Amniotic epithelial cell (primary cell): ENCODE measurements at regions not wholly inside any gene's neighbourhood (a gene's known extent, or its start where the extent isn't known, plus 50 kb on each side); places are given as distances from the start of the nearest gene placed in this dataset.
"Not testable (repeated sequence)": the region's sequence is repeated elsewhere in the genome, so short reads cannot be mapped to it uniquely, and the experiment has no call there.

Source experiments
- DNase-seq: peaks from one replicate; pipeline ENCODE4 v3.0.0-alpha.2; 2010; ENCODE audit warnings: low read depth

- no peak for DNase-seq
Observed at GRCh38 chr10:30197186-30197585, 137.8 kb upstream of the JCAD start.

GRCh38 chr10:30196559-30196958 is 137.2 kb upstream of the JCAD start:
- not testable (repeated sequence) for DNase-seq

DNA sequence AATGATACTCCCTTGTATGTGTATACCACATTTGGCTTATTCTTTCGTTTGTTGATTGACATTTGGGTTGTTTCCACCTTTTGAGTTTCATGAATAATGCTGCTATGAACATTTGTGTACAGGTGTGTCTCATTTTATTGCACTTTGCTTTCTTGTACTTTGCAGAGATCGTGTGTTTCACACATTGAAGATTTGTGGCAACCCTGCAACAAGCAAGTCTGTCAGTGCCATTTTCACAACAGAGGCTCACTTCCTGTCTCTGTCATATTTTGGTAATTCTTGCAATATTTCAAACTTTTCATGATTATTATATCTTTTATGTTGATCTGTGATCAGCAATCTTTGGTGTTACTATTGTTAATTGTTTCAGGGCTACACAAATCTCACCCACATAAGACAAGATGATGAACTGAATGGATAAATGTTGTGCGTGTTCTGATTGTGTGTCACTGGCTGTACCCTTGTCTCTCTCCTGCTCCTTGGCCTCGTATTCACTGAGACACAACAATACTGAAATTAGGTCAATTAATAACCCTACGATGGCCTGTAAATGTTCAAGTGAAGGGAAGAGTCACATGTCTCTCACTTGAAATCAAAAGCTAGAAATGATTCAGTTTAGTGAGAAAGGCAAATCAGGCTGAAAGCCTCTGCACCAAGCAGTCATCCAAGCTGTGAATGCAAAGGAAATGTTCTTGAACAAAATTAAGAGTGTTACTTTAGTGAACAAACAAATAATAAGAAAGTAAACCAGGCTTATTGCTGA is 133.6 kb upstream of the JCAD start:
- DNase-seq, result no peak

DNA sequence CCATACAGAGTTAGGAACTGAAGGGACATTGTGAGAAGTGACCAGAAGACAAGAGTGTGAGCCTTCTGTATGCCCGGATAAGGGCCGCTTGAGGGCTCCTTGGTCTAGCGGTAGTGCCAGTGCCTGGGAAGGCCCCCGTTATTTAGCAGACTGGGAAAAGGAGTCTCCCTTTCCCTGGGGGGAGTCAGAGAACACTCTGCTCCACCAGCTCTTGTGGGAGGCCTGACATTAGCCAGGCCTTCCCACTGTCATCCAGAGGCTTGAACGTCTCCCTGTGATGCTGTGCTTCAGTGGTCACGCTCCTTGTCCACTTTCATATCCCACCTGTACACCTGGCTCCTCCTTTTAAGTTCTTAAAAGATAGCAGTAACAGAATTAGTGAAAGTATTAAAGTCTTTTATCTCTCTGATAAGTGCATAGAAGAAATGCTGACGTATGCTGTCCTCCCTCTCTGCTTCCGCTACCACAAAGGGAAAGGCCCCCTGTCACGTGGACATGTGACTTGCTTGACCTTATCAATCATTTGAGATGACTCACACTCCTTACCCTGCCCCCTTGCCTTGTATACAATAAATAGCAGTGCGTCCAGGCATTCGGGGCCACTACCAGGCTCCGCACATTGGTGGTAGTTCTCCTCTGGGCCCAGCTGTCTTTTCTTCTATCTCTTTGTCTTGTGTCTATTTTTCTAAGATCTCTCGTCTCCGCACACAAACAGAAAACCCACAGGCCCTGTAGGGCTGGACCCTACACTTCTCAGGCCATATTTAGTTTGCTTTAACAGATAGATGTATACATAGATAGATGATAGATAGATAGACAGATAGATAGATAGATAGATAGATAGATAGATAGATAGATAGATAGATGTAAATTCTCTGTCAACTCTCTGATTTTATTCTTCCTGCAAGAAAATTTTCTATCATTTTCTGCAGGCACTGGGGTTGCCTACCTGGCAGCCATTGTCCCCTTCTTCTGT is 131.5 kb upstream of the JCAD start:
- DNase-seq, result peak; percentile 49

GRCh38 chr10:30189238-30189580 is 129.8 kb upstream of the JCAD start:
- DNase-seq, result no peak

DNA sequence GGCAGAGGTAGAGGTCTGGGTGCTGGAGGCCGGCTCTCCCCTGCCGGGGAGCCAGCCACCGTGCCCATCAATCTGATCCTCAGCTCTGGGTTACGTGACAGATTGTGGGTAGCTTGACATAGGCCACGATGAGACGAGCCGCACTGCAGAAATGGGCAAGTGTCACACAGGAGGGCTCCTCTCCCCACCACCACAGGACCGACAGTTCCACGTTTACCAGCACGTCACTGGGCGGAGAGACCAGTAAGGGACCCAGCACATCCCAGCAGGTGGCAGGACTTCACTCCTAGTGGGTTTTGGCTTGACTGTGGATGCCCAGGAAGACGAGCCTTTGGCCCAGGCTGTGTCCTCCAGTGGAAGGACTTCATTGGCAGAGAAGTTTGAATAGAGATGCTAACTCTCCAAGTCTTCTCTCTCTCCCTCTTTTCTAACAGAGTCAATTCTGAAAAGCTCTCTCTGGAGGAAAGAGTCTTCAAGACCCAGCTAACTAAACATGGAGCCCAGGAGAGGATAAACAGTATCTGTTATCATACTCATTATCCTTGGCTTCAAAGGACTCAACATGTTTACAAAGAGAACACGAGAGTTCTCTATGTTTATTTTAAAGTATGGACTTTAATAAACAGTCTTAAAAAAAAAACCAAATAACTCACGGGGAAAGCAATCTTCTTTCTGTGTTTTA is 129.3 kb upstream of the JCAD start:
- DNase-seq, result no peak

DNA sequence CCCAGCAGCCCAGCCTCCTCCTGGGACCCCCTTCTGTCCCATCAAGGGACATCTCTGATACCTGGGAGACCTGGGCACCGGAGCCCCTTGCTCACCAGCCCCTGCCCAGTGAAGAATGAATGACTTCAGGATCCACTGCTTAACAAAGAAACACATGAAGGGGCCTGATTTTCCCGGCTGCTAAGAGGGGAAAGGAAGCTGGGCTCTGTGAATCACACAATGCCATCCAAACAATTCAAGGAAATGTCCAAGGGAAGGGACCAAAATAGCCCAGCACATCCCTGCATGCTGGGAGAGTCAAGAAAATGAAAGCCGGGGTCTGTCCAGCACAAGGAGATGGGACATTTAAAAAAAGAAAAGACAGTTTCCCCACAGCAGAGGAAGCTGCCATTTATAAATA is 128.7 kb upstream of the JCAD start:
- no peak for DNase-seq

GRCh38 chr10:30187010-30187409 is 127.6 kb upstream of the JCAD start:
- DNase-seq, result no peak

DNA sequence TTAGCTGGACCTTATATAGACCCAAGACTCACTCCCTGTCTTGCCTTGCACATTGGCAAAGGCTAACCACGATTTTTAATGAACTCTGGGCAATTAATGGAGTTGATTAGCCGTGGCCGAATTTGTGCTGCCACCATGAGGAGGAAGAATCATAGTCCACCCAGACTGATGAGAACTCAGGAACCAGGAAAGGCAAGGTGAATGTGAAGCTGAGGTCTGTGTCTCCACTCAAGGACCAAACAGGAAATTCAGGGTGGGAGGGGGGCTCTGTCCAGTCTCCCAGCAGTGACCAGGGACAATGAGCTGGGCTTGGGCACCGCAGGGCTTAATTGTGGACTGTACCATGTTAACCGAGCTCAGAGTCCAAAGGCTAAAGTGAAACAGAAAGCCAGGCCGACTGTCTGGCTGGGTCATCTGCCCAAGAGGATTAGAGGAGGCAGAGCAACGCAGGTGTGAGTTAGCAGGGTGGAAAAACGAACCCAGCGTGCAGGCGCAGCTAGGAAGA is 127.0 kb upstream of the JCAD start:
- peak; percentile 29 for DNase-seq

GRCh38 chr10:30185916-30186315 is 126.5 kb upstream of the JCAD start:
- peak; percentile 75 for DNase-seq

DNA sequence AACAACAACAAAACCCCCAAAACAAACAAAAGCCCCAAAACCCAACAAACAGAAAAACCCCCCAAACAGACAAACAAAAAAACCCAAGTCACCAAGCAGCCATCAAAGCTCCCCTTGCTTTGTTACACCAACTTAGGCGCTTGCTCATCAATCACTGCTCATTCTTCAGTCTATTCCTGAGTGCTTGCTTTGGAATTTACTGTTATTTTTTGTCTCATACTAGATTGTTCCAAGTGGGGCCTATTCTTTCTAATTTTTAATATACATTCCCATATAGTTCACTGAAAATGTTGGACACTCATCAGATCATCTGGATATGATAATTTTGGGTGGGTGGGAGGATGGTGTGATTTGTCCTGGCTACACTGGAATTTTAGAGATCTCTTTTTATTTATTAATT is 126.0 kb upstream of the JCAD start:
- DNase-seq, result no peak

DNA sequence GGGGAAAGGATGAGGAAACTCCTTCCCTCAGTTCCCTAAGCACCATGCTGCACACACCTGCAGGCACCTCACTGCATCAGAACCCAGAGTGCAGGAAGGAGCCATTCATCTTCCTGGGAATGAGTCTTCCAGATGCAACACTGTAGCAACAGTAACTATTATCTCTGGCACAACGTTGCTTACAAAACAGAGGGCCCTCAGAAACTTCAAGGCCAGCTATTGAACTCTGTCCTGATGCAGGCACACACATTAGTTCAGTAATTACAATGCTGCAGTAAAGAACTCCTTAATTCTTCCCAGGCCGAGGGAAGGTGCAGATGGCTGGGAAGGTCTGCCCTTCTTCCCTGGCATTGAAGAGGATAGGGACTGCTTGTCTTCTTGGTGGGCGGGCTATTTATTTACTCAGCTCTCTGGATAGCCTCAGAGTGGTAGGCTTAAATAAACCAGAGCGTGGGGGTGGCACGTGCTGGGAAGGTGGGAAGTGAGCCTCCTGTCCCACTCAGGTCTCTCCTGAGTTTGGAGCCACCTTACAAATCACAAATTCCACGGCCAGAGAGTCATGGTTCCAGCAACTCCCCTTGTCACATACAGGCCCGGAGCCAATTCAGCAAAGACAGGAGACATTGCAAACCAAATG is 125.1 kb upstream of the JCAD start:
- DNase-seq, result peak; percentile 43

- DNase-seq, result no peak
Observed at GRCh38 chr10:30183055-30183402, 123.6 kb upstream of the JCAD start.

DNA sequence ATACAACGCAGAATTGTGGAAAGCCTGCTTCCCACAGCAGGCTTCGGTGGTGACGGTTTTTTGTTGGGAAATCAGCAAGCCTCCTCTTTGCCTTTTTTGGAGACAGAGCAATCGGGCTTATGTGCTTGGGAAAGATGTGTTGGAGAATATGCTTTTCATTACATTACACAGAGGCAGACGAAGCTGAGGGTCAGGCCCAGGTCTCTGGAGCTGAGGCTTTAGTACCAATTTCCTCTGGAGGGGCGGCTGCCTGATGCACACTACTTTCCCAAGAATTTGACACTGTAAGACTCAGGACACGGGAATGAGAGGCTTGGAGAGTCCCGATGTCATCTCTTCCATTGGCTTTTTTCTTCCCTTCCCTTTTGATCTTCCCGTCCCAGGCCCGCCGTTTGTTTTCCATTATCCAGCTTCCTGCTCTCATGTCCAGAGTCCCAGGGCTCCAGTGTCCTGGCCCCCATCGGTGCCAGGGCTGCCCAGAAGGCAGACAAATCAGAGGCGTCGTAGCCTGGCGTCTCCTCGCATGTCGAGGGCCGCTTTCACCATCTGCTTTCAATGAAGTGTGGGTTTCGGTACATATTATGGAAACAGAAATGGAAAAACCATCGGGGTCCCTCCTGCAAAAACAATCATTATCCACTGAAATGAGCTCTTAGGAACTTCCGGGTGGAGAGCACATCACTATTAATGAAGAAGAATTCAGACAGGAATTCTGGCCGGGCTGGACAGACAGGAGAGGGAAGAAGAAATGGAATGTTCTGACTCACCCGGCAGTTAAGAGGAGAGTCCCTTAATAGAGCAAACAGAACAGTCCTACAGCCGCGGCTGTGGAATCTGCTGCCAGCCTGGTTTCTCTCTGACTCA is 123.0 kb upstream of the JCAD start:
- DNase-seq, result peak; percentile 90

GRCh38 chr10:30178356-30178964 is 119.1 kb upstream of the JCAD start:
- DNase-seq, result peak; percentile 94

DNA sequence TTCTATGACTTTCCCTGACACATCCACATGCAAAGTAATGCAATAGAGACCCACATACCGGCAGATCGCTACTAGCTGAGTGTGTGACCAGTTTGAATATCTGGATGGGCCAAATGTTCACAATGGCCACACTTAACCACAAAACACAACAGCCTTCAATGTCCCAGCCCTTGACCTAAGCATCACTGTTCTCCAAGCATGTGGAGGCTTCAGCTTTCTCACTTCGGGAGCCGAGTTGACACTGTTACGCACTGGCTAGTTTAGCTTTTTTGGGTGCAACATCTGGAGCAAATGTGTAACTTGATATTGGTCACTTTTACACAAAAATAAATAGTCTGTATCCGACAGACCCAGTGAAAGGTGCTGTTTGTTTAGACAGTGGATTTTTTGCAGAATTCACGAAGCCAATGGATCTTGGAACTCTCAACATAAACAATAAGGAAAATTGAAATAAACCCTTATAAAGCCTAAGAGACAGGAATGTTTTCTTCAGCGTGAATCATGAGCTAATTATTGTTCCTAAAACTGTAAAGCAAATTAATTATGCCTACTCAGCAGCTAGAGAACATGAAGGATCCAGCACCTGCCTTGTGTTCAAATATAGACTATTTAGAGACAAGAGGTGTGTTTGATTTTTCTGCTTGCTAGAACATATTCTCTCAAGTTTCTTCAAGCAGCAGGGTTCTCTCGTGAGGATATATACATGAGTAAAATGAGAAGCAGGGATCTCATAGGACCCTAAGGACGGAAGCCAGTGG is 117.6 kb upstream of the JCAD start:
- DNase-seq, result no peak

DNA sequence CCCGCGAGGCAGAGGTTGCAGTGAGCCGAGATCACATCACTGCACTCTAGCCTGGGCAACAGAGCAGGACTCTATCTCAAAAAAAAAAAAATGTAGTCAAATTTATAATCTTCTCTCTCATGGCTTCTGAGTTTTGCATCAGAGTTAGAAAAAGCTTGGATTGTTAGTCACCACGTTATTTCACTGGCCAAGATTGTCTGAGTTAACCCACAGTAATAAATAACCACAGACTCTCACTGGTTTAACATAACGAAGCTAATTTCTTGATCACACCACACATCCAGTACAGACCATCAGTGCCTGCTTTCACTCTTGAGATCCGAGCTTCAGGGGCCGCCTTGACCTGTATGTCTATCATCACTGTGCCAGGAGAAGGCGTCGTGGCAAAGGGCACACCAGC is 116.8 kb upstream of the JCAD start:
- DNase-seq, result peak; percentile 90

DNA sequence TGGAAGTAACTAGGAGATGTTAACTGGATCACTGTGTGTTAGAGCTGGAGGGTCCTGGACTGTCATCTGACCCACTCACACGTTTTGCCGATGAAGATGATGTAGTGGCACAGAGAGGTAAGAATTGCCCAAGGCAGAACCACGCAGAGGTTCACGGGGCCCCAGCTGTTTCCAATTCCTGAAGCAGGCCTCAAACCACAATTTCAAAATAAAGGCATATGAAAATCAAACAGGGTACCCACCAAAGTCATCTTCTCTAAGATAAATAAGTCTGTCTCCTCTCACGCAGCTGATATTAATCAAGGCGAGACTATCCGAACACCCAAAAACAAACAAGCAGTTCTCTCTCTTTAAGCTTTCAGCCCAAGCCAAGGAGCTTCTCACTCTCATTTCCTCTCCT is 113.3 kb upstream of the JCAD start:
- peak; percentile 74 for DNase-seq

GRCh38 chr10:30172091-30172490 is 112.7 kb upstream of the JCAD start:
- DNase-seq, result peak; percentile 47

GRCh38 chr10:30171601-30172000 is 112.2 kb upstream of the JCAD start:
- peak; percentile 59 for DNase-seq
